D341Med (cell line): ENCODE measurements at regions not wholly inside any gene's neighbourhood (a gene's known extent, or its start where the extent isn't known, plus 50 kb on each side); places are given as distances from the start of the nearest gene placed in this dataset.

ENCODE experiments used
- DNase-seq: peaks from one replicate; pipeline ENCODE4 v3.0.0; 2012; ENCODE audit warnings: low spot score

DNA sequence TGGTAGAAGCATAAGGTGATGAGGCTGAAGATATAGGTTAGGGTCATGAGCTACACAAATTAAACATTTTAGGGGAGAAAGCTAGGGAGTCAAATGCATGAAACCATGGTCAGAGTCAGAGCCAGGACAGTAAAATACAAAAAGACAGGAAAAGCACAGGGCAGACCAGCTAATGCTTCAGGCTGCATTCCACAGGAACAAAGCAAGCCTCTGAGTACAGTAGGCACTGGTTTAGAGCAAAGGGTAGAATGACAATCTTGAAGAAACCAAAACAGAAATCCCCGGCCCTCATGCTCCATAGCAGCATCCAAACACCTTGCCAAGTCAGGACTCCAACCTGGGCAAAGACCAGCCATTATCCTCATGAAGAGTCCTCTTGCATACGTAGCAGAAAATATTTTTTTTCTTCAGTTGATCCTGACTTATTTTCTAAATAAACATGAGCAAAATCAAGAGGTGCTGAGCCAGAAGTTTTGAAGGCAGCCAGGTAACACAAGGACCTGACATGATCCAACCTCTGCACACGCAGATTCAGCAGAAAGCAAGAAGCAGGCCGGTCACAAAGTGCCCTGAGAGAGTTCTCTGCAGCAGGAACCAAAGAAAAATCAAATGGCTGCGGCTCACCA, 273.1 kb downstream of the TTLL7 start:
- no peak for DNase-seq

DNA sequence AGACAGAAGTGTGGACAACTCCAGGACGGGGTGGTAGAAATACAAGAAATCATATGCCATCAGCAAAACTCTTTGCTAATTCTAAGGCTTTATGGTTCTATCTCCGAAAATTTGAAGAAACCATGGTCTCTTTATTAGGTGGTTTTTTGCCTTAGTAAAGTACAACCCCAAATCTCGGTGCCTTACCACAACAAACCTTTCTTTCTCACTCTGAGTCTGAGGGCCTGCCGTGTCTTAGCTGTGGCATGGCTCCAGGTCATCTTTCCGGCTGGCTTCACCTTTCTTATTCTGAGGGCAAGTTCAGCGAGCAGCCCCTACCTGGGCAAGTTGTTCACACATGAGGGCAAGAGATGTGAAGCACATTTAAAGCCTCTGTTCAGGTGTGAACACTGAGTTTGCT, 280.6 kb downstream of the TTLL7 start:
- DNase-seq, result no peak

DNA sequence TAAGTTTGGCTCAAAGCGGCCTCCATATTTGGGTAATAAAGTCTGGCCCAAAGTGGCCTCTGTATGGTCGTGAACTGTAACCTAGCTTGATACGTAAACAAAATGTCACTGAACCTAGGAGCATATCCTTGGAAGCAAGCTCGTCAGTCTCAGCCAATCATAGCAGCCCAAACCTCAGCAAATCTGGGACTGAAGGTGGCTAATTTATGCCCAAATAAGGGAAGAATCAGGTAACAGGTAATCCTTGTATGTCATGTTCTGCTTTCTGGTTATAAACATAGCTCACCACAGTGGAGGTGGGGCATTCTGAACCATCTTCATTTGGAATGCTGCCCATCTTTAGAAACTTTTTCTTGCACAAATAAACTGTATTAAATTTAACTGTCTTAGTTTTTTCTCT, 281.1 kb downstream of the TTLL7 start:
- DNase-seq, result no peak

GRCh38 chr1:83716641-83717040, 282.3 kb downstream of the TTLL7 start:
- DNase-seq, result no peak

GRCh38 chr1:83715550-83715949, 283.4 kb downstream of the TTLL7 start:
- DNase-seq, result no peak

DNA sequence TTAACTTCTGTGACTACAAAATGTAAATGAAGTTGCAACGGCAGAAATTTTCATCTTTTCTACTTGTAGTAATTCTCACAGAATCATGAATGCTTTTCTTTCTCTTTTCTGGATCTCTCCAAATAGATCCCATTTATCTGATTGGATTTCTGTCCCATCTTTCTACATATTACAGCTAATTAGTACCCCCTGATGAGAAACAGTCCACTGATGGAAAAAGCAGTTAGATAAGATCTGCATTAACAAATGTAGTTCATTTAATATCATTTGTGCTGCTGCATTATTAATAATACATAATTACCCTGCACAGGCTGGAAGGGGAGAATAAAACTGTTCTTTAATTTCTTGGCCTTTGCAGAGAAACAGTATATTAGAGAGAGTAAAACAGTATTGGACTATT, 289.3 kb downstream of the TTLL7 start:
- no peak for DNase-seq

DNA sequence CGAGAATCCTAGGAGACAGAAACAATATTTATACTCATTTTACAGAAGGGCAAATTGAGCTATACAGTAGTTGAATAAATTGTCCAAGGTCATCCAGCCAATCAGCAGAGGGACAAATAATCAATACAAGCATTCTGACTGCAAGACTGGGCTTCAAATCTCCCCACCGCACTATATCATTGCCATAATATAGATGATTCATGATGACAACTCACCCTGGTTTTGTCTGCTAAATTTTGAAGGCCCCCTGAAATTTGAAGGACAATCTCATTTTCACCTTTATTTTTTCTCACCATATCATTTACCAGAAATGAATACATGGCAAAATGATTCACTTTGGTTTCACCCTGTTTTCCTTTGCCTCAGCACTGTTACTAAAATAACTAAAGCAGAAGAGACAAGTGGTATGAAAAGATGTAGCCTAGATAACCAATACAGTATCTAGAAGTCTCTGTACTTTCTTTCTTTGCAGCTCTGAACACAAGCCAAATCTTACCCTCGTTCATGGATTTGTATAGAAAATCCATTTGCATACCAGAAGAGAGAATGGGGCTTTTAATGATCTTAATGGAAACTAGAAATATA, 292.5 kb downstream of the TTLL7 start:
- no peak for DNase-seq

DNA sequence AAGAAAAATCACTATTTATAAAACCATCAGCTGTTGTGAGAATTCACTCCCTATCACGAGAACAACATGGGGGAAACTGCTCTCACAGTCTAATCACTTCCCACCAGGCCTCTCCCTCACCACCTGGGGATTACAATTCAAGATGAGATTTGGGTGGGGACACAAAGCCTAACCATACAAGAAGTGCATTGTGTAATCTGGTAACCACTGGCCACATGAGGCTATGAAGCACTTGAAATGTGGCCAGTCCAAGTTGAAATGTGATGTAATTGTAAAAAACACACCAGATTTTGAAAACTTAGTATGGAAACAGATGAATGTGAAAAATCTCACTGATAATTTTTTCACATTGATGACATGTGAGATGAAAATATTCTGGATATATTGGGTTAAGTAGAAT, 293.8 kb downstream of the TTLL7 start:
- no peak for DNase-seq

GRCh38 chr1:83704350-83704749, 294.6 kb downstream of the TTLL7 start:
- no peak for DNase-seq

DNA sequence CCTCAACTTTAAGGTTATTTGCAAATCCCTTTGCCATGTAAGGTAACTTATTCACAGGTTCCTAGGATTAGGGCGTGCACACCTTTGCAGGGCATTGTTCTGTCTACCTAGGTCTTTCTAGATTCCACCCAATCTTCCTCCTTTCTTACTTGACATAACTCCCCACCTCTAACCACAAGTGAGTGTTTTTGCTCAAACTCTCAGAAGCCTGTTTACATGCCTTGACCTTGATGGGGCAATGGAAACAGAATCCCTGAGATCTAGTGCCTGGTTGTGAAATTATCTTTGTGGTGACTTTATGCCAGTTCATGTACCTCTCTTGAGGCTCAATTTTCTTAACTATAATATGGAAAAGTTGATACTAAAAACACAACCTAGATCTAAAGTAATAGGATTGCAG, 296.6 kb downstream of the TTLL7 start:
- DNase-seq, result no peak

- DNase-seq, result no peak
Measured at GRCh38 chr1:83701355-83701754, 297.6 kb downstream of the TTLL7 start.

GRCh38 chr1:83698644-83699043, 300.3 kb downstream of the TTLL7 start:
- no peak for DNase-seq

DNA sequence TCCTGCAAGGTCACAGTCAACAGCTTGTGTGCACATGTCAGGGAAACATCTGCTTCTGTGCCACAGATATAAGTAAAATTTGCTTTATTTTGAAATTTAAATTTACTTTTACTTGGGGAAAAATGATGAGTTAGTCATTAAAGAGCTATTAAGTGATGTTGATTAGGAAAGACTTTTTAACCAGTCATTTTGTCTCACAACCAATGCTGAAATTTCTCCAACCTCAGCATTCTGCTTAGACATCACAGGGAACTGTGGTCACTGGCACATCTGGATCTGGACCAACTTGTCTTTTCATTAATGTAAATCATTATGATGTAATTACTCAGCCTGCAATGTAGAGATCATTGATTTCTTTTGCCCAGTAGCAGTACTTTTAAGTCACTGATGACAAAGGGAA, 301.0 kb downstream of the TTLL7 start:
- DNase-seq, result no peak

DNA sequence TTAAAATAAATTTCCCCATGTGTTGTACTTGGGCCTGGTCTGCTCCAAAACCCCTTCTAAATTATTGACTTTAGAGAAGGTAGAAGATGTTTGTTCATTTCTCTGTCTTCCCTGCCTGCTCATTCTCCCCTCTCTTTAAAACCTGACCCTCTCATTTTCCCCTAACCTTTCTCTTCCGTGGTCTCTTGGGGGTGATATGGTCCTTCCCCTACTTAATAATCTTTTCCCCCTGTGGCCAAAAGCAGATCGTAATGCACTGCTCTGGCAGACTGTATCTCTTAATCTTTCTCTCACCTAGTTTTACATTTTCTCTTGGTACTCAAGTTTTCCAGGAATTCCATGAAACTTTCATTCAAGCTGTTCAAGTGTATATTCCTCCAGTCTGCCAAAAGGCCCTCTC, 301.7 kb downstream of the TTLL7 start:
- no peak for DNase-seq

DNA sequence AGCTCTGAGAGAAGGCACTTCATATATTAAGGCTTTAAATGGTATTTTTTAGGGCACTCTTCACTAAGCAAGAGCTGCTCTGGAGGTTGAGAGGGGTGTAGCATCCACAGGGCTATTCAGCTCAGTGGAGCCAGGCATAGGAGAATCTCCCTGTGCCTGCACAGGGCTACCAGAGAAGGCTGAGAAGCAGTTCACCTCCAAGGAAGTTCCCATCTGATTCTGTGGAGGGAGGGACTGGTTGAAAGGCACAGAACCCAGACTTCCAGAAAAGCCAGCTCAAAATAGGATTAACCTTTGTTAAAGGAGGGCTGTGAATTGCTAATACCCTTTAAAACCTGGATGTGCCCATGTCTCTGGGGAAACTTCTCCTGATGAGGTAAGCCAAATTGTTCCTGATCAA, 304.5 kb downstream of the TTLL7 start:
- DNase-seq, result no peak

GRCh38 chr1:83693427-83694126, 305.4 kb downstream of the TTLL7 start:
- no peak for DNase-seq

DNA sequence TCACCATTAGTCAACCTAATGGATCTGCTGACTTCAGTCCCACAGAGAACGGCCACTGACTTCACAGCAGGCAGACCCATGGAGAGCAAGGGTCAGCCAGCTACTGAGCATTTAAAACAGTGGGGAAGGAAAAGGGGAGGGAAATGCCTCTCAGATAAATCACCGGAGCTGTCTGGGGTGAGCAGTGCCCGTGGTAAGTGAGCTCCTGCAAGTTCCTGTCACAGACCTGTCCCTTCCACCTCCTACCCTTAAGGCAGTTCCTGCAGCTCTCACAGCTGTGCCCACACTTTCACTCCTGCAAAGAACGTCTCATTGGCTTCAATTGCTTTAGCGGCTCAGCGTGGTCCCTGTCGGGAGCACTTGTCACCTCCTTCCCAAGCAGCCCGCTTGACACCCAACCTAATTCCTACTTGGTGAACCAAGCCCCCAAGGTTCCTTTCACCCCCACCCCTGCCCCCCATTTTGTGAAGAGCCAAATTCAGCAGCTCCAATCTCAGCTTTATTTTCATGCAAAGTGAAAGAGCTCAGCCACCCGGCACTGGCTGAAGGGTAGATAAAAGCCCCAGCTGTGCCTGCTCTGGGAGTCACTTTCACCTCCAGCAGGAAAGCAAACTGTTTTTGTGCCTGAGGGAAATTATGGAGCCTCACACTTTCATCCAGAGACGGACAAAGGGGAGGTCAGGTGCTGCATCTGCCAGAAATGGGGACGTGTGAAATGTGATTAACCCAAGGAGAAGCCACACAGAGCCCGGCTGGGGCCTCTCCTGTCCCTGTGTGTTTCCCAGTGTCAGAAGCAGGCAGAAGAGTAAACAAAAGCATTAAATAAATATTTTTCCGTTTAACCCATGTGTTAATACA, 306.2 kb downstream of the TTLL7 start:
- no peak for DNase-seq

DNA sequence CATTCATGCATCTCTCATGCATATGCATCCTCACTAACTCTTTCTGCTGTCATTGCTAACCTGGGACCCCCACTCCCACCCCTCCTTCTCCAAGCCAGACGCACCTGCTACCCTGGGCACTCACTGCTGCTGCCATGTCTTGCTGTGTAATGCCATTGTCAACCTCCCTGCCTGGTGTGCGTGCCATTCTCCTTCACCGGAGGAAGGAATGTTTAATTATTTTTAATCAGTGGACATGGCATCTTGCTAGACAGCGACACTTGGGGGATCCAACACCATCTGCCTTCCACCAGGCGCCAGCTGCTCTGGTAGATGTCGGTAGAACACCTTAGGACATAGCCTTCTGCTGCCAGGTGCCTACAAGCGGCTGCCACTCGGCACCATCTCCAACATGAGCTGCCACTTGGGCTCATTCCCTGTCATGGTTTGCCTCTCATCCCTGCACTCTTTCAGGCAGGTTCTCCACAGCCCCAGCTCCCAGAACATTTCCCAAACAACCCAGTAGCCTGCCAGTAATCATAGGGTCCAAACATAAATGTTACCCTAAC, 306.9 kb downstream of the TTLL7 start:
- DNase-seq, result no peak

GRCh38 chr1:83689921-83690868, 308.7 kb downstream of the TTLL7 start:
- no peak for DNase-seq

- DNase-seq, result no peak
Measured at GRCh38 chr1:83682132-83682531, 316.8 kb downstream of the TTLL7 start.

DNA sequence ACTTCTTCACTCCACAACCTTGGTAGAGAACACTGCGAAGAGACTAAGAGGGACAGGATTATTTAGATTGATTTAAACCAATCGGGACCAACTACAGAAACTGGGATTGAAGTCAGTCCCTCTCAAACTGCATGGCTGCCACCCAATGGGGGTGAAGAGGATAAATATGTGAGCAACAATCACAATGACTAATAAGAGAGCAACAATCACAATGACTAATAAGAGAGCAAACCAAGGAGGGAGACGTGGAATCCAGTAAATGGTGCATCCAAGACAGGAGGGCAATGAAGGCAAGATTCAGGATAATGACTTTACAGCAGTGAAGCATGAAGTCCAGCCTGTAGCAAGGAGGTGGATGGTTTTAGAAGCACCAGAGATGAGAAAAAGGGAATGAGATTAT, 322.8 kb downstream of the TTLL7 start:
- DNase-seq, result no peak
